ENCODE measurements at regions not wholly inside any gene's neighbourhood (a gene's known extent, or its start where the extent isn't known, plus 50 kb on each side); places are given as distances from the start of the nearest gene placed in this dataset.

GRCh38 chr4:185912779-185913178, 100.8 kb upstream of the SORBS2 start:
- Histone ChIP-seq H2AK5ac (ENCODE audit: low read depth, low read length) (no peak overlapping the region), H4K5ac (ENCODE audit: insufficient read length, low read depth, low read length) (no peak overlapping the region), H2BK12ac (ENCODE audit: low read depth, low read length) (no peak overlapping the region; the same call in 1 of the 2 replicates), H3K56ac (replicated peaks; ENCODE audit: insufficient read length, low read depth, low read length) (no peak overlapping the region), H2BK20ac (ENCODE audit: low read length) (no peak overlapping the region), H2AFZ (ENCODE audit: low read length) (no peak overlapping the region), H3K14ac (ENCODE audit: insufficient read length) (no peak overlapping the region), H3K27ac (ENCODE audit: low read depth, low read length) (no peak overlapping the region), H3K79me1 (ENCODE audit: low read depth, low read length) (no peaks in the 10 kb centered on the region), H3K4ac (replicated peaks; ENCODE audit: insufficient read length, low read depth, low read length) (no peak overlapping the region), H4K91ac (replicated peaks; ENCODE audit: insufficient read length, low read length) (no peak overlapping the region), H3K79me2 (ENCODE audit: control insufficient read depth in 1 of 2, insufficient read depth in 2 of 2, low read length in 2 of 2) (no peaks in the 10 kb centered on the region), H2BK15ac (ENCODE audit: low read length) (no peak overlapping the region), H3K36me3 (ENCODE audit: control insufficient read depth in 2 of 4, insufficient read depth in 4 of 4, low read length in 3 of 4) (no peaks in the 10 kb centered on the region), H3K9me3 (ENCODE audit: insufficient read depth in 2 of 2, low read depth in 1 of 2, low read length in 1 of 2) (no peaks in the 10 kb centered on the region), H3K18ac (ENCODE audit: extremely low read depth, low read length) (no peak overlapping the region), H3K9ac (replicated peaks in 1 of 4; ENCODE audit: extremely low read depth in 1 of 4, low read depth in 3 of 4, low read length in 3 of 4) (no peak overlapping the region), H3K4me1 (replicated peaks in 1 of 4; ENCODE audit: control insufficient read depth in 3 of 4, insufficient read depth in 4 of 4, low read length in 3 of 4) (peaks cover 0 to 8% (median 4%) of the 10 kb centered on the region in 4 experiments; a peak in 5 of 7 replicates), H3K4me3 (ENCODE audit: extremely low read depth in 1 of 4, insufficient read depth in 2 of 4, low read depth in 3 of 4, low read length in 4 of 4) (no peak overlapping the region), H4K8ac (ENCODE audit: extremely low read depth, insufficient read depth, low read length) (no peak overlapping the region), H4K20me1 (replicated peaks in 1 of 2; ENCODE audit: control insufficient read depth in 1 of 2, insufficient read depth in 2 of 2, low read length in 2 of 2) (no peaks in the 10 kb centered on the region), H2BK5ac (ENCODE audit: low read depth, low read length) (no peak overlapping the region), H3K23ac (ENCODE audit: insufficient read length) (no peak overlapping the region), H3K27me3 (replicated peaks in 1 of 4; ENCODE audit: control insufficient read depth in 3 of 4, extremely low read depth in 1 of 4, insufficient read depth in 3 of 4, low read length in 3 of 4) (no peaks in the 10 kb centered on the region), H3K4me2 (ENCODE audit: insufficient read depth in 1 of 2, low read depth in 2 of 2, low read length in 2 of 2) (no peak overlapping the region), H3K23me2 (ENCODE audit: low read depth, low read length) (no peaks in the 10 kb centered on the region), H2BK120ac (replicated peaks; ENCODE audit: low read depth, low read length) (no peak overlapping the region)
- CTCF ChIA-PET (ENCODE audit: partially characterized antibody) = no interaction called here
- FAIRE-seq (no peak), DNase-seq (ENCODE audit: low read depth in 1 of 2, low spot score in 2 of 2) (no peak)
- WGBS, 2 experiments (ENCODE audit: extremely low coverage in 1 of 2, insufficient coverage in 1 of 2, insufficient read length in 1 of 2, insufficient replicate concordance in 2 of 2, low coverage in 1 of 2, low lambda C conversion rate in 2 of 2, missing lambda C conversion rate in 1 of 2) = 88% methylated on average over 4 of the region's 4 CpGs; no CpG with 5 or more reads in 1 of the 2 experiments
- POLR2A ChIA-PET (ENCODE audit: partially characterized antibody) = no interaction called here
- TF ChIP-seq EGR1 (IDR thresholded peaks at IDR 0.05; ENCODE audit: borderline replicate concordance, low read depth, low read length) (no peak), HDAC6 (IDR thresholded peaks at IDR 0.05; ENCODE audit: low read depth, low read length) (no peak), POLR2A (IDR thresholded peaks at IDR 0.05; ENCODE audit: control extremely low read depth in 1 of 2, low read depth in 2 of 2, low read length in 2 of 2) (no peak), GTF2F1 (IDR thresholded peaks at IDR 0.05; ENCODE audit: borderline replicate concordance, low read depth, low read length) (no peak), GABPA (IDR thresholded peaks at IDR 0.05; ENCODE audit: borderline replicate concordance, insufficient read depth, low read length) (no peak), SIX5 (IDR thresholded peaks at IDR 0.05; ENCODE audit: low read depth, low read length) (no peak), CTBP2 (IDR thresholded peaks at IDR 0.05; ENCODE audit: borderline replicate concordance, insufficient read depth, insufficient read length, low read length) (no peak), ASH2L (IDR thresholded peaks at IDR 0.05; ENCODE audit: low read length) (no peak), RNF2 (IDR thresholded peaks at IDR 0.05; ENCODE audit: borderline replicate concordance, low read depth, low read length, missing control alignments, poor library complexity, severe bottlenecking) (no peak), ATF2 (IDR thresholded peaks at IDR 0.05; ENCODE audit: low read length) (no peak), ATF3 (IDR thresholded peaks at IDR 0.05; ENCODE audit: insufficient read depth, low read depth, low read length) (no peak), CBX5 (IDR thresholded peaks at IDR 0.05; ENCODE audit: low read depth, low read length) (no peak), JUN (IDR thresholded peaks at IDR 0.05; ENCODE audit: low read depth, low read length) (no peak)

Data from H1 (cell line).